K562 (cell line): ENCODE measurements at regions not wholly inside any gene's neighbourhood (a gene's known extent, or its start where the extent isn't known, plus 50 kb on each side); places are given as distances from the start of the nearest gene placed in this dataset.

Experiments
- ATAC-seq: fragments of 200-7000 bp; cut with Tn5 transposase; 3 replicates; pipeline ENCODE4 v1.9.1; 2020; ENCODE audit warnings: moderate library complexity
- BruUV-seq: library from RNA; stranded (reverse); fragments of 400-500 nt; replicated peaks from 2 replicates; lab custom pipeline; 2021; lab: Mats Ljungman, UMichigan
- CTCF ChIA-PET: fragments of 300-600 bp; formaldehyde crosslinking; extraction: SDS; loops from one replicate; lab custom pipeline; 2021; ENCODE audit warnings: low intra/inter-chr PET ratio; lab: Yijun Ruan, JAX
- POLR2A ChIA-PET: fragments of 300-600, 350-650 bp; sonication (Branson Sonifier 250); formaldehyde crosslinking; extraction: SDS; loops from one replicate; lab custom pipeline; 2021; ENCODE audit warnings: antibody characterized with exemption, inconsistent platforms; lab: Yijun Ruan, JAX
- DNase-seq, 4 experiments: peaks; one replicate each; pipeline versions ENCODE4 v3.0.0 to v3.0.0-alpha.2; 2011 to 2018; ENCODE audit warnings: low spot score in 3 of 4, mixed read lengths in 3 of 4; ENCODE audit errors: extremely low read depth in 1 of 4
- FAIRE-seq: peaks from 2 replicates; lab custom pipeline; 2011; peaks lifted over from hg19 to GRCh38; lab: Jason Lieb, UNC
- H2AFZ ChIP-seq: 2 replicates; pipeline ENCODE4 v1.6.0; 2011; ENCODE audit warnings: low read depth, low read length, control low read depth, inconsistent platforms
- H3K27ac ChIP-seq: fragments of 200-600 bp; 3 replicates; pipeline ENCODE4 v1.8.0; 2011; ENCODE audit warnings: low read depth, mild to moderate bottlenecking, control low read depth, inconsistent platforms, low read length, moderate library complexity, mixed read lengths; ENCODE audit errors: extremely low read depth
- H3K27me3 ChIP-seq, 2 experiments: fragments of 300-600 bp in 1 of 2; 2 replicates in 1 of 2; 3 replicates in 1 of 2; pipeline versions ENCODE4 v1.6.0 to v1.8.0; 2011; ENCODE audit warnings: inconsistent platforms in 2 of 2, low read length in 2 of 2, mild to moderate bottlenecking in 1 of 2, mixed read lengths in 1 of 2, moderate library complexity in 1 of 2; ENCODE audit not compliant: control insufficient read depth in 2 of 2, insufficient read depth in 2 of 2
- H3K36me3 ChIP-seq: fragments of 300-600 bp; 3 replicates; pipeline ENCODE4 v1.8.0; 2011; ENCODE audit warnings: mild to moderate bottlenecking, low read length, inconsistent platforms; ENCODE audit not compliant: control insufficient read depth, insufficient read depth
- H3K4me1 ChIP-seq, 2 experiments: fragments of 200-600 bp in 1 of 2; replicated peaks in 1 of 2; 2 replicates in 1 of 2; 3 replicates in 1 of 2; pipeline versions ENCODE4 v1.5.1 to v1.8.0; 2011; ENCODE audit warnings: inconsistent platforms in 2 of 2, low read length in 2 of 2, mild to moderate bottlenecking in 1 of 2, mixed read lengths in 1 of 2, moderate library complexity in 1 of 2; ENCODE audit not compliant: control insufficient read depth in 2 of 2, insufficient read depth in 2 of 2
- H3K4me2 ChIP-seq: 2 replicates; pipeline ENCODE4 v1.6.1; 2011; ENCODE audit warnings: low read length, control low read depth, inconsistent platforms, mixed read lengths; ENCODE audit not compliant: insufficient read depth
- H3K4me3 ChIP-seq: fragments of 200-600 bp; sonication (generic), shearing (Covaris generic); 2 replicates; pipeline ENCODE4 v1.5.1; 2016; ENCODE audit warnings: control low read depth, inconsistent platforms
- H3K79me2 ChIP-seq: fragments of 200-600 bp; 3 replicates; pipeline ENCODE4 v1.8.0; 2011; ENCODE audit warnings: low read length, inconsistent platforms; ENCODE audit not compliant: control insufficient read depth, insufficient read depth
- H3K9ac ChIP-seq, 2 experiments: 2 replicates each; pipeline versions ENCODE4 v1.6.0 to v1.6.1; 2011; ENCODE audit warnings: low read depth in 2 of 2, low read length in 2 of 2, control low read depth in 1 of 2, inconsistent platforms in 1 of 2, mild to moderate bottlenecking in 1 of 2, mixed read lengths in 1 of 2; ENCODE audit not compliant: insufficient read depth in 1 of 2
- H3K9me1 ChIP-seq: one replicate; pipeline ENCODE4 v1.6.0; 2011; ENCODE audit warnings: inconsistent platforms, mild to moderate bottlenecking, low read length, moderate library complexity; ENCODE audit not compliant: control insufficient read depth, insufficient read depth
- H3K9me3 ChIP-seq: replicated peaks from 2 replicates; pipeline ENCODE4 v1.5.1; 2011; ENCODE audit warnings: low read depth, low read length, inconsistent platforms; ENCODE audit not compliant: control insufficient read depth, insufficient read depth
- H4K20me1 ChIP-seq: replicated peaks from 2 replicates; pipeline ENCODE4 v1.6.1; 2011; ENCODE audit warnings: low read length, inconsistent platforms, mixed read lengths; ENCODE audit not compliant: control insufficient read depth, insufficient read depth
- ERF ChIP-seq: fragments of 450-650 bp; formaldehyde crosslinking; IDR thresholded peaks from 2 replicates; pipeline ENCODE4 v1.4.0; 2020; ENCODE audit warnings: mild to moderate bottlenecking, mixed read lengths
- MEF2D ChIP-seq: conservative IDR thresholded peaks from 2 replicates; pipeline ENCODE4 v1.6.1; 2016; ENCODE audit warnings: low read depth, missing genetic modification characterization, missing compliant biosample characterization
- POU5F1 ChIP-seq: fragments of 150-350 bp; IDR thresholded peaks from 2 replicates; pipeline ENCODE4 v1.6.1; 2014; ENCODE audit warnings: borderline replicate concordance, low read length, low read depth, mild to moderate bottlenecking; ENCODE audit not compliant: partially characterized antibody
- PTTG1 ChIP-seq: fragments of 450-650 bp; IDR thresholded peaks from 2 replicates; pipeline ENCODE4 v1.6.1; 2016; ENCODE audit warnings: low read depth, mild to moderate bottlenecking, missing genetic modification characterization, missing compliant biosample characterization
- RAD21 ChIP-seq, 2 experiments: fragments of 250-450 bp in 1 of 2; fragments of 450-650 bp in 1 of 2; sonication (Bioruptor Pico) in 1 of 2; formaldehyde crosslinking in 1 of 2; IDR thresholded peaks in 1 of 2; conservative IDR thresholded peaks in 1 of 2; 2 replicates each; pipeline versions ENCODE4 v1.4.0 to v1.8.0; 2020 to 2022; ENCODE audit warnings: mild to moderate bottlenecking in 2 of 2, moderate library complexity in 1 of 2
- RAD51 ChIP-seq: fragments of 450-650 bp; IDR thresholded peaks from 2 replicates; pipeline ENCODE4 v1.7.1; 2016; ENCODE audit warnings: low read depth, mild to moderate bottlenecking, borderline replicate concordance
- SMARCE1 ChIP-seq: fragments of 450-650 bp; IDR thresholded peaks from 2 replicates; pipeline ENCODE4 v1.7.1; 2016; ENCODE audit warnings: mild to moderate bottlenecking
- SRSF3 ChIP-seq: fragments of 200-400 bp; formaldehyde crosslinking; IDR thresholded peaks from 2 replicates; pipeline ENCODE4 v1.6.1; 2016; ENCODE audit warnings: mild to moderate bottlenecking, low read length, moderate library complexity; ENCODE audit not compliant: insufficient read depth
- ZNF140 ChIP-seq: fragments of 250-450 bp; sonication (Bioruptor Pico); IDR thresholded peaks from 2 replicates; pipeline ENCODE4 v1.8.0; 2021; ENCODE audit warnings: moderate library complexity, mild to moderate bottlenecking, inconsistent platforms
- WGBS: fragments of 100-300 bp; shearing (Covaris generic); methylation state at CpG from one replicate; pipeline ENCODE4 v1.1.6; 2016; ENCODE audit warnings: low coverage, mixed read lengths; ENCODE audit not compliant: insufficient coverage; ENCODE audit errors: missing lambda C conversion rate; 5-methylcytosine and 5-hydroxymethylcytosine counted together
- in situ Hi-C: fragments of 300-500 bp; cut with MboI; formaldehyde crosslinking; loops from 4 replicates; pipeline ENCODE4 v1.15.0; 2018; ENCODE audit warnings: inconsistent platforms, mixed read lengths
- intact Hi-C: fragments of 100-400 bp; cut with micrococcal nuclease; formaldehyde crosslinking; loops from 2 replicates; pipeline ENCODE4 v1.14.2; 2022

GRCh38 chr21:35342440-35342839, 293.3 kb upstream of the RUNX1 start (continued):
- TF ChIP-seq RAD51 (no peak), SMARCE1 (peak; percentile 37; the same call in 1 of the 2 replicates)

GRCh38 chr21:35340273-35340672, 291.2 kb upstream of the RUNX1 start:
- POLR2A ChIA-PET = interaction anchor here (0.6 to 1.6 kb wide), 3 partner anchors 9 to 450 kb away, joined by 3 read pairs; no protein-coding TSS in a partner anchor

More at GRCh38 chr21:35340273-35340672, 291.2 kb upstream of the RUNX1 start:
- in situ Hi-C loops = no loop called here
- H3K79me2 ChIP-seq = no peaks in the 10 kb centered on the region
- no peak overlapping the region for H3K4me2 ChIP-seq
- no peak for TF ChIP-seq SRSF3
- TF ChIP-seq RAD21 (CRISPR knock-in tag; conservative IDR thresholded peaks at IDR 0.05 in 1 of 2, IDR thresholded peaks at IDR 0.05 in 1 of 2) = 0 out of 4 replicates have a peak, but pooled peaks of 1 of the 2 experiments have one; percentile 12
- no peak for TF ChIP-seq ZNF140
- TF ChIP-seq POU5F1 = no peak
- no peak for TF ChIP-seq PTTG1 (tag)
- no peak for TF ChIP-seq ERF (CRISPR knock-in tag)
- no peak for TF ChIP-seq MEF2D (tag)
- TF ChIP-seq, all 486 proteins: peak for 1
- no peaks in the 10 kb centered on the region for H3K36me3 ChIP-seq
- CTCF ChIA-PET = no interaction called here
- ATAC-seq = peak; percentile 47; the same call in 1 of the 3 replicates
- BruUV-seq = no TSS peak
- intact Hi-C loops = no loop called here
- no peaks in the 10 kb centered on the region for H4K20me1 ChIP-seq
- FAIRE-seq = no peak
- no peak overlapping the region for H3K27ac ChIP-seq
- DNase-seq = no peak
- H3K27me3 ChIP-seq = no peaks in the 10 kb centered on the region
- WGBS = 45% methylated on average over 2 of the region's 2 CpGs
- no peak overlapping the region for H3K4me3 ChIP-seq
- no peak overlapping the region for H2AFZ ChIP-seq
- no peaks in the 10 kb centered on the region for H3K9me1 ChIP-seq
- H3K9me3 ChIP-seq = no peaks in the 10 kb centered on the region
- no peak overlapping the region for H3K9ac ChIP-seq
- H3K4me1 ChIP-seq = peaks cover 6 to 35% of the 10 kb centered on the region in 2 experiments
